Thymus (tissue), 11 donors: ENCODE measurements at regions not wholly inside any gene's neighbourhood (a gene's known extent, or its start where the extent isn't known, plus 50 kb on each side); places are given as distances from the start of the nearest gene placed in this dataset.

Source experiments
- DNase-seq, 9 donors: peaks; one replicate each; pipeline ENCODE4 v3.0.0-alpha.2; 2013; ENCODE audit warnings: low spot score in 9 of 9, low read depth in 6 of 9, missing footprints in 1 of 9
- H3K27ac ChIP-seq, 2 donors: one replicate each; pipeline ENCODE4 v1.5.1; 2013; ENCODE audit warnings: control low read depth in 1 of 2, low read depth in 1 of 2, low read length in 1 of 2, mild to moderate bottlenecking in 1 of 2, moderate library complexity in 1 of 2
- H3K27me3 ChIP-seq, 2 donors: one replicate each; pipeline ENCODE4 v1.5.1; 2013; ENCODE audit warnings: low read length in 1 of 2; ENCODE audit not compliant: control insufficient read depth in 2 of 2, insufficient read depth in 1 of 2
- H3K36me3 ChIP-seq, 2 donors: one replicate each; pipeline ENCODE4 v1.5.1; 2013; ENCODE audit warnings: low read length in 1 of 2, mild to moderate bottlenecking in 1 of 2, moderate library complexity in 1 of 2; ENCODE audit not compliant: control insufficient read depth in 2 of 2, insufficient read depth in 2 of 2
- H3K4me1 ChIP-seq, 2 donors: one replicate each; pipeline ENCODE4 v1.5.1; 2013; ENCODE audit warnings: low read length in 2 of 2; ENCODE audit not compliant: control insufficient read depth in 2 of 2, insufficient read depth in 2 of 2
- H3K4me3 ChIP-seq, 2 donors: one replicate each; pipeline ENCODE4 v1.5.1; 2013; ENCODE audit warnings: low read length in 2 of 2, control low read depth in 1 of 2, mild to moderate bottlenecking in 1 of 2
- H3K9me3 ChIP-seq, 2 donors: one replicate each; pipeline ENCODE4 v1.5.1; 2013; ENCODE audit warnings: low read length in 1 of 2, mild to moderate bottlenecking in 1 of 2; ENCODE audit not compliant: control insufficient read depth in 2 of 2, insufficient read depth in 1 of 2
- WGBS: extraction: QIAGEN DNeasy Blood & Tissue Kit; methylation state at CpG from one replicate; pipeline ENCODE4 v1.1.7; 2013; 5-methylcytosine and 5-hydroxymethylcytosine counted together
- donor health status: healthy.

GRCh38 chr18:34567857-34568256 is 142.2 kb upstream of the DTNA start:
- WGBS = 98% methylated on average over 2 of the region's 2 CpGs

GRCh38 chr18:34576622-34577021 is 133.5 kb upstream of the DTNA start:
- DNase-seq = no peak
- Histone ChIP-seq H3K27me3 (no peaks in the 10 kb centered on the region), H3K27ac (no peak overlapping the region), H3K4me3 (no peak overlapping the region), H3K36me3 (no peaks in the 10 kb centered on the region), H3K9me3 (peaks cover 0 to 4% of the 10 kb centered on the region in 2 donors), H3K4me1 (no peaks in the 10 kb centered on the region)
- WGBS = 95% methylated on average over 6 of the region's 6 CpGs

More at GRCh38 chr18:34567857-34568256, 142.2 kb upstream of the DTNA start:
- no peaks in the 10 kb centered on the region for H3K27me3 ChIP-seq
- H3K9me3 ChIP-seq = no peaks in the 10 kb centered on the region
- no peaks in the 10 kb centered on the region for H3K4me1 ChIP-seq
- H3K27ac ChIP-seq = no peak overlapping the region
- H3K36me3 ChIP-seq = no peaks in the 10 kb centered on the region
- H3K4me3 ChIP-seq = no peak overlapping the region
- DNase-seq = no peak

GRCh38 chr18:34583895-34584294 is 126.2 kb upstream of the DTNA start:
- Histone ChIP-seq H3K9me3 (peaks cover 0 to 4% of the 10 kb centered on the region in 2 donors), H3K4me1 (no peaks in the 10 kb centered on the region), H3K36me3 (no peaks in the 10 kb centered on the region), H3K27ac (no peak overlapping the region), H3K27me3 (no peaks in the 10 kb centered on the region), H3K4me3 (no peak overlapping the region)
- DNase-seq = no peak
- 77% methylated on average over 4 of the region's 4 CpGs for WGBS

GRCh38 chr18:34590503-34590902 is 119.6 kb upstream of the DTNA start:
- DNase-seq = no peak
- H3K27ac ChIP-seq = no peak overlapping the region
- no peak overlapping the region for H3K4me3 ChIP-seq
- H3K9me3 ChIP-seq = no peaks in the 10 kb centered on the region
- H3K36me3 ChIP-seq = no peaks in the 10 kb centered on the region
- 89% methylated on average over 2 of the region's 2 CpGs for WGBS
- no peaks in the 10 kb centered on the region for H3K27me3 ChIP-seq
- no peaks in the 10 kb centered on the region for H3K4me1 ChIP-seq

GRCh38 chr18:34591920-34592444 is 118.1 kb upstream of the DTNA start:
- no peaks in the 10 kb centered on the region for H3K36me3 ChIP-seq
- H3K27me3 ChIP-seq = no peaks in the 10 kb centered on the region
- H3K9me3 ChIP-seq = no peaks in the 10 kb centered on the region
- WGBS = 98% methylated on average over 2 of the region's 2 CpGs
- H3K4me3 ChIP-seq = no peak overlapping the region
- no peak overlapping the region for H3K27ac ChIP-seq
- no peak for DNase-seq
- H3K4me1 ChIP-seq = no peaks in the 10 kb centered on the region

- no peak for DNase-seq
- H3K4me3 ChIP-seq = no peak overlapping the region
- no peaks in the 10 kb centered on the region for H3K36me3 ChIP-seq
- no peaks in the 10 kb centered on the region for H3K4me1 ChIP-seq
- H3K27ac ChIP-seq = no peak overlapping the region
- WGBS = 71% methylated on average over 3 of the region's 3 CpGs
- H3K9me3 ChIP-seq = no peaks in the 10 kb centered on the region
- H3K27me3 ChIP-seq = no peaks in the 10 kb centered on the region
Observed at GRCh38 chr18:34592481-34592880, 117.6 kb upstream of the DTNA start.

- peak in 1 of 9 donors; percentile 10 for DNase-seq
- 39% methylated on average over 8 of the region's 8 CpGs for WGBS
- H3K4me3 ChIP-seq = no peak overlapping the region
- H3K36me3 ChIP-seq = no peaks in the 10 kb centered on the region
- no peaks in the 10 kb centered on the region for H3K27me3 ChIP-seq
- no peak overlapping the region for H3K27ac ChIP-seq
- no peaks in the 10 kb centered on the region for H3K9me3 ChIP-seq
- H3K4me1 ChIP-seq = no peaks in the 10 kb centered on the region
Observed at GRCh38 chr18:34592961-34593382, 117.1 kb upstream of the DTNA start.

- no peak for DNase-seq
- no peak overlapping the region for H3K4me3 ChIP-seq
- 97% methylated on average over 1 of the region's 1 CpG for WGBS
- no peaks in the 10 kb centered on the region for H3K27me3 ChIP-seq
- no peaks in the 10 kb centered on the region for H3K4me1 ChIP-seq
- H3K36me3 ChIP-seq = no peaks in the 10 kb centered on the region
- no peaks in the 10 kb centered on the region for H3K9me3 ChIP-seq
- H3K27ac ChIP-seq = no peak overlapping the region
Observed at GRCh38 chr18:34594266-34594665, 115.8 kb upstream of the DTNA start.

GRCh38 chr18:34595690-34596089 is 114.4 kb upstream of the DTNA start:
- 65% methylated on average over 2 of the region's 2 CpGs for WGBS
- no peak for DNase-seq
- Histone ChIP-seq H3K36me3 (no peaks in the 10 kb centered on the region), H3K27ac (no peak overlapping the region), H3K4me1 (no peaks in the 10 kb centered on the region), H3K9me3 (no peaks in the 10 kb centered on the region), H3K27me3 (no peaks in the 10 kb centered on the region), H3K4me3 (no peak overlapping the region)
